ENCODE measurements at regions not wholly inside any gene's neighbourhood (a gene's known extent, or its start where the extent isn't known, plus 50 kb on each side); places are given as distances from the start of the nearest gene placed in this dataset.

DNA sequence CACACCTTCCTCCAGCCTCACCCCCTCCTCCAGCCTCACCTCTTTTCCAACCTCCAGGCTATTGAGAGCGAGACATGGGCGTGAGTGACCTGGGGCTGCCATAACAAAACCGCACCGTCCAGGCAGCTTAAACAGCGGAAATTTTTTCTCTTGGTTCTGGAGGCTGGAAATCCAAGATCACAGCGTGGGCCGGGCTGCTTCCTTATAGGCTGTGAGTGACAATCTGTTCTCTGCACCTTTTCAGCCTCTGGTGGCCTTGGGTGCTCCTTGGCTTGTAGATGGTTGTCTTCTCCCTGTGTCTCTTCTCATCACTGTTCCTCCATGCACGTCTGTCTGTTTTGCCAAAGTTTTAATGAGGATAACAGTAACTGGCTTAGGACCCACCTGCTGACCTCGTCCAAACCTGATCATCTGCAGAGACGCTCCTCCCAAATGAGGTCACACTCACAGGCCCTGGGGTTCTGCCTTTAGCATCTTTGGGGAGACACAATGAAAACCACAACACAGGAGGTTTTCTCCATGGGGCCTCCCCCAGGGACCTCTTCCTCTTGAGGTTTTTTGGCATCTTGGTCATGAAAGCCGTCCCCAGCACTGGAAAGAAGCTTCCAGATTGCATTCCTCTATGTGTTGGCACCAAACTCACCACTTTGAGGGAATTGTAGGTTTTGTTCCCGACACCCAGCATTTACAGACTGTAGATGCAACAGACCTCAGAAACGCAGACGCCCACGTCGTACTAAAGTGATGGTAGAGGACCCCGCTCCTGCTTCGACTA lies 878.1 kb downstream of the BRD1 start:
- POLR2A ChIA-PET (ENCODE audit: unreplicated experiment), result no interaction called here

DNA sequence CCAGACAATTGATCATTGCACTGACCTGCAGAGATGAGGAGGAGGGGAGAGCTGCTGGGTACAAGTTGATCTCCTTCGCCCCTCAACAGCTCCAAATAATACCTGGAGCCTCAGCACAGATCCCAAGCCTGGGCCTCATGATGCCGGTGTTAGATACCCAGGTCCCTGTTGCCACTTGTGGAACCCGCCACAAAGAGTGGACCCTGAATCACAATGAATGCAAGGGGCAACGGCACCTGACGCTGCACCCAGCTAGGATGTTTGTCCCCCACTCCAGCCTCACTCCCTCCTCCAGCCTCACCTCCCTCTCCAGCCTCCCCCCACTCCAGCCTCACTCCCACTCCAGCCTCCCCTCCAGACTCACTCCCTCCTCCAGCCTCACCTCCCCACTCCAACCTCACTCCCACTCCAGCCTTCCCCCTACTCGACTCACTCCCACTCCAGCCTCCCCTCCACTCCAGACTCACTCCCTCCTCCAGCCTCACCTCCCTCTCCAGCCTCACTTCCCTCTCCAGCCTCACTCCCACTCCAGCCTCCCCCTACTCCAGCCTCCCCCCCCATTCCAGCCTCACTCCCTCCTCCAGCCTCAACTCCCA lies 879.0 kb downstream of the BRD1 start:
- intact Hi-C loops (cut with micrococcal nuclease), result no loop called here
- Histone ChIP-seq H3K9me3 (ENCODE audit: low read length) (no peaks in the 10 kb centered on the region), H3K9ac (ENCODE audit: low read length) (no peak overlapping the region), H3K79me2 (ENCODE audit: low read length) (no peaks in the 10 kb centered on the region), H3K9me2 (replicated peaks; ENCODE audit: low read length) (no peaks in the 10 kb centered on the region), H3K4me1 (ENCODE audit: insufficient read depth, low read length) (no peaks in the 10 kb centered on the region), H2AFZ (ENCODE audit: low read length) (no peak overlapping the region), H3F3A (ENCODE audit: low read length, unreplicated experiment) (no peaks in the 10 kb centered on the region), H3K27me3 (ENCODE audit: low read length) (no peaks in the 10 kb centered on the region), H3K27ac (ENCODE audit: low read length) (no peak overlapping the region), H3K4me2 (ENCODE audit: low read length) (no peak overlapping the region), H3K36me3 (ENCODE audit: low read depth, low read length) (no peaks in the 10 kb centered on the region), H4K20me1 (ENCODE audit: low read length) (no peaks in the 10 kb centered on the region), H3K4me3 (ENCODE audit: low read length) (no peak overlapping the region)
- CTCF ChIA-PET, result no interaction called here
- DNase-seq (no peak), ATAC-seq (no peak)
- TF ChIP-seq EZH2phosphoT487 (IDR thresholded peaks at IDR 0.05; ENCODE audit: borderline replicate concordance, low read length) (no peak), EZH2 (IDR thresholded peaks at IDR 0.05; ENCODE audit: low read length, unreplicated experiment) (no peak)
- TF ChIP-seq, protein P1, sequence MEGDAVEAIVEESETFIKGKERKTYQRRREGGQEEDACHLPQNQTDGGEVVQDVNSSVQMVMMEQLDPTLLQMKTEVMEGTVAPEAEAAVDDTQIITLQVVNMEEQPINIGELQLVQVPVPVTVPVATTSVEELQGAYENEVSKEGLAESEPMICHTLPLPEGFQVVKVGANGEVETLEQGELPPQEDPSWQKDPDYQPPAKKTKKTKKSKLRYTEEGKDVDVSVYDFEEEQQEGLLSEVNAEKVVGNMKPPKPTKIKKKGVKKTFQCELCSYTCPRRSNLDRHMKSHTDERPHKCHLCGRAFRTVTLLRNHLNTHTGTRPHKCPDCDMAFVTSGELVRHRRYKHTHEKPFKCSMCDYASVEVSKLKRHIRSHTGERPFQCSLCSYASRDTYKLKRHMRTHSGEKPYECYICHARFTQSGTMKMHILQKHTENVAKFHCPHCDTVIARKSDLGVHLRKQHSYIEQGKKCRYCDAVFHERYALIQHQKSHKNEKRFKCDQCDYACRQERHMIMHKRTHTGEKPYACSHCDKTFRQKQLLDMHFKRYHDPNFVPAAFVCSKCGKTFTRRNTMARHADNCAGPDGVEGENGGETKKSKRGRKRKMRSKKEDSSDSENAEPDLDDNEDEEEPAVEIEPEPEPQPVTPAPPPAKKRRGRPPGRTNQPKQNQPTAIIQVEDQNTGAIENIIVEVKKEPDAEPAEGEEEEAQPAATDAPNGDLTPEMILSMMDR (conservative IDR thresholded peaks at IDR 0.05; ENCODE audit: low read depth, low read length), result no peak
- BruUV-seq (replicated peaks), result no TSS peak
- POLR2A ChIA-PET (ENCODE audit: unreplicated experiment), result no interaction called here

More for the DNA sequence above, 878.1 kb downstream of the BRD1 start:
- BruUV-seq (replicated peaks), result no TSS peak
- Histone ChIP-seq H3K27me3 (ENCODE audit: low read length) (no peaks in the 10 kb centered on the region), H3K36me3 (ENCODE audit: low read depth, low read length) (no peaks in the 10 kb centered on the region), H3K9me2 (replicated peaks; ENCODE audit: low read length) (no peaks in the 10 kb centered on the region), H2AFZ (ENCODE audit: low read length) (no peak overlapping the region), H3K4me3 (ENCODE audit: low read length) (no peak overlapping the region), H3K4me2 (ENCODE audit: low read length) (no peak overlapping the region), H3K9ac (ENCODE audit: low read length) (no peak overlapping the region), H3F3A (ENCODE audit: low read length, unreplicated experiment) (no peaks in the 10 kb centered on the region), H3K4me1 (ENCODE audit: insufficient read depth, low read length) (no peaks in the 10 kb centered on the region), H3K27ac (ENCODE audit: low read length) (no peak overlapping the region), H3K9me3 (ENCODE audit: low read length) (no peaks in the 10 kb centered on the region), H4K20me1 (ENCODE audit: low read length) (no peaks in the 10 kb centered on the region), H3K79me2 (ENCODE audit: low read length) (no peaks in the 10 kb centered on the region)
- ATAC-seq, result no peak
- CTCF ChIA-PET, result no interaction called here
- DNase-seq, result no peak
- intact Hi-C loops (cut with micrococcal nuclease), result no loop called here
- TF ChIP-seq EZH2 (IDR thresholded peaks at IDR 0.05; ENCODE audit: low read length, unreplicated experiment), result no peak

DNA sequence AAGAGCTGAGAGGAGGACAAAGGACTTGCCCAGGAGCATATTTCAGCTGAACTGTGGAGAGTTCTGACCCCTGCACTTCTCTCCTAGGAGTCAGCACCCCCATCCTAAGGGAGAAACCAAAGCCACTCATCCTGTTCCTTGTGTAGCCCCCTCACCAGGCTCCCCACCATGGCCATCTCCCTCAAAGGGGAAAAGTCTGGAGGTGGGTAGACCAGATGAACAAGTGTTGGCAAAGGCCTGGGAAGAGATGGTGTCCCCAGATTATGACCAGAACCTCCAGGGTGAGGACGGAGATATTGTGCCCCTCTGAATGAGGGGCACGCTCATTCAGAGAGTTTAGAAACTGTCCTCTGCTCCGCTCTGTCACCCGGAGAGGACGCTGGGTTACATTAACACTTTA lies 880.0 kb downstream of the BRD1 start:
- Histone ChIP-seq H3K36me3 (ENCODE audit: low read depth, low read length) (no peaks in the 10 kb centered on the region), H3K4me2 (ENCODE audit: low read length) (no peak overlapping the region), H2AFZ (ENCODE audit: low read length) (no peak overlapping the region), H3K9me2 (replicated peaks; ENCODE audit: low read length) (no peaks in the 10 kb centered on the region), H3K9me3 (ENCODE audit: low read length) (no peaks in the 10 kb centered on the region), H3F3A (ENCODE audit: low read length, unreplicated experiment) (no peaks in the 10 kb centered on the region), H3K27ac (ENCODE audit: low read length) (no peak overlapping the region), H3K9ac (ENCODE audit: low read length) (no peak overlapping the region), H3K79me2 (ENCODE audit: low read length) (no peaks in the 10 kb centered on the region), H3K4me1 (ENCODE audit: insufficient read depth, low read length) (no peaks in the 10 kb centered on the region), H3K4me3 (ENCODE audit: low read length) (no peak overlapping the region), H3K27me3 (ENCODE audit: low read length) (no peaks in the 10 kb centered on the region), H4K20me1 (ENCODE audit: low read length) (no peaks in the 10 kb centered on the region)
- intact Hi-C loops (cut with micrococcal nuclease), result no loop called here
- ChIA-PET CTCF (no interaction called here), POLR2A (ENCODE audit: unreplicated experiment) (no interaction called here)
- TF ChIP-seq EZH2 (IDR thresholded peaks at IDR 0.05; ENCODE audit: low read length, unreplicated experiment) (no peak), EZH2phosphoT487 (IDR thresholded peaks at IDR 0.05; ENCODE audit: borderline replicate concordance, low read length) (no peak)
- TF ChIP-seq, protein P1 (conservative IDR thresholded peaks at IDR 0.05; ENCODE audit: low read depth, low read length), result no peak
- DNase-seq, result no peak
- no peak for ATAC-seq
- BruUV-seq (replicated peaks), result no TSS peak

Data from PC-3 (cell line).